Breast epithelium (tissue), 3 donors: ENCODE measurements at regions not wholly inside any gene's neighbourhood (a gene's known extent, or its start where the extent isn't known, plus 50 kb on each side); places are given as distances from the start of the nearest gene placed in this dataset.

ENCODE experiments used
- CTCF ChIP-seq, 3 donors: fragments of 450-650 bp; IDR thresholded peaks; one replicate each; pipeline ENCODE4 v1.5.1; 2016 to 2017; ENCODE audit warnings: antibody characterized with exemption in 3 of 3, mild to moderate bottlenecking in 3 of 3, moderate library complexity in 3 of 3
- POLR2A ChIP-seq: fragments of 450-650 bp; IDR thresholded peaks from one replicate; pipeline ENCODE4 v1.6.1; 2016; ENCODE audit warnings: antibody characterized with exemption, mild to moderate bottlenecking, moderate library complexity
- POLR2AphosphoS5 ChIP-seq, 3 donors: sonication (generic); formaldehyde crosslinking; IDR thresholded peaks; one replicate each; pipeline ENCODE4 v1.6.1; 2017; ENCODE audit warnings: antibody characterized with exemption in 3 of 3

- TF ChIP-seq CTCF (IDR thresholded peaks at IDR 0.05) = no peak
- TF ChIP-seq POLR2A = no peak
- no peak for TF ChIP-seq POLR2AphosphoS5 (IDR thresholded peaks at IDR 0.05)
These were observed 193.2 kb upstream of the HS6ST1 start for GRCh38 chr2:128511731-128512378.
